ENCODE measurements at regions not wholly inside any gene's neighbourhood (a gene's known extent, or its start where the extent isn't known, plus 50 kb on each side); places are given as distances from the start of the nearest gene placed in this dataset.

- Mint-ChIP-seq H3K4me3 (no peak overlapping the region), H3K9me3 (peaks cover 4% of the 10 kb centered on the region; the same call in 1 of the 2 replicates), H3K27me3 (ENCODE audit: low read depth) (no peaks in the 10 kb centered on the region), H3K36me3 (no peaks in the 10 kb centered on the region), H3K27ac (no peak overlapping the region), H3K4me1 (peaks cover 5% of the 10 kb centered on the region; the same call in 1 of the 2 replicates)
- TF ChIP-seq ZSCAN18 (CRISPR knock-in tag; IDR thresholded peaks at IDR 0.05) = no peak
- TF ChIP-seq TCF7 (CRISPR knock-in tag; IDR thresholded peaks at IDR 0.05; ENCODE audit: low read depth) = no peak
- TF ChIP-seq MXD4 (CRISPR knock-in tag; IDR thresholded peaks at IDR 0.05; ENCODE audit: borderline replicate concordance) = no peak
- no peak for TF ChIP-seq ZNF121 (CRISPR knock-in tag; IDR thresholded peaks at IDR 0.05)
- TF ChIP-seq, protein P1, sequence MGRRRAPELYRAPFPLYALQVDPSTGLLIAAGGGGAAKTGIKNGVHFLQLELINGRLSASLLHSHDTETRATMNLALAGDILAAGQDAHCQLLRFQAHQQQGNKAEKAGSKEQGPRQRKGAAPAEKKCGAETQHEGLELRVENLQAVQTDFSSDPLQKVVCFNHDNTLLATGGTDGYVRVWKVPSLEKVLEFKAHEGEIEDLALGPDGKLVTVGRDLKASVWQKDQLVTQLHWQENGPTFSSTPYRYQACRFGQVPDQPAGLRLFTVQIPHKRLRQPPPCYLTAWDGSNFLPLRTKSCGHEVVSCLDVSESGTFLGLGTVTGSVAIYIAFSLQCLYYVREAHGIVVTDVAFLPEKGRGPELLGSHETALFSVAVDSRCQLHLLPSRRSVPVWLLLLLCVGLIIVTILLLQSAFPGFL (CRISPR knock-in tag; IDR thresholded peaks at IDR 0.05; ENCODE audit: borderline replicate concordance) = no peak
- no peak for TF ChIP-seq USF2 (CRISPR knock-in tag; IDR thresholded peaks at IDR 0.05)
- ChIA-PET POLR2A (no interaction called here), CTCF (no interaction called here)
- DNase-seq (ENCODE audit: low spot score) = no peak
- no peak for ATAC-seq
Measured at GRCh38 chr17:71455219-71455618, 665.6 kb upstream of the SOX9 start.

- TF ChIP-seq USF2 (CRISPR knock-in tag; IDR thresholded peaks at IDR 0.05) (no peak), TP53 (CRISPR knock-in tag; IDR thresholded peaks at IDR 0.05) (no peak), IRF2 (CRISPR knock-in tag; IDR thresholded peaks at IDR 0.05; ENCODE audit: borderline replicate concordance, low read depth) (no peak), NFATC4 (CRISPR knock-in tag; IDR thresholded peaks at IDR 0.05) (no peak), ZBTB21 (CRISPR knock-in tag; IDR thresholded peaks at IDR 0.05; ENCODE audit: borderline replicate concordance) (no peak), PRRX2 (CRISPR knock-in tag; IDR thresholded peaks at IDR 0.05) (no peak), NR2C2 (CRISPR knock-in tag; IDR thresholded peaks at IDR 0.05) (no peak), ZNF232 (CRISPR knock-in tag; IDR thresholded peaks at IDR 0.05) (no peak), HMGA2 (CRISPR knock-in tag; IDR thresholded peaks at IDR 0.05) (no peak), SP1 (CRISPR knock-in tag; conservative IDR thresholded peaks at IDR 0.05) (no peak)
- TF ChIP-seq, protein P2, sequence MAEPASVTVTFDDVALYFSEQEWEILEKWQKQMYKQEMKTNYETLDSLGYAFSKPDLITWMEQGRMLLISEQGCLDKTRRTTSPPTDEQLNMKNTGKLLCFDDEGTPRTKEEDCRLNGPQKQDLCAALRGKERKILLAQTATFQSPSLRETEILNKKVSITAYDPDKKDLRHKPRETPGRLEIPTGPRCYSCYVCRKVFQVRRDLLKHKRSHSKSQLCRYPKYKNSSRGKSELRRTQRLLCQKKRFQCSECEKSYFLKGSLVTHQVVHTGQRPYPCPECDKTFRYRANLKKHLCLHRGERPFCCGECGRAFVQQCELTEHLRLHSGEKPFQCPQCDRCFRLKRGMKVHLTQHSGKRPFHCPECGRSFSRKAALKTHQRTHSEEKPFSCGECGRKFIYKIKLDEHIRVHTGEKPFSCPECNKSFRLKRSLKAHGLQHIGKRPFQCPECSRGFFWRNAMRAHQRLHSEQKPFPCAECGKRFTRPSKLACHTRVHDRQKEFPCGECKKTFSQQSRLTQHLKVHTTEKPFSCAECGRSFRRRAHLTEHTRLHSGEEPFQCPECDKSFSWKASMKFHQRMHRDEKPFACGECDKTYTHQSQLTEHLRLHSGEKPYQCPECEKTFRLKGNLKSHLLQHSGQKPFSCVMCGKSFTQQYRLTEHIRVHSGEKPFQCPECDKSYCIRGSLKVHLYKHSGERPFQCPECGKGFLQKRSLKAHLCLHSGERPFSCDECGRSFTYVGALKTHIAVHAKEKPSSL (CRISPR knock-in tag; conservative IDR thresholded peaks at IDR 0.05) = no peak
- TF ChIP-seq, protein P3, sequence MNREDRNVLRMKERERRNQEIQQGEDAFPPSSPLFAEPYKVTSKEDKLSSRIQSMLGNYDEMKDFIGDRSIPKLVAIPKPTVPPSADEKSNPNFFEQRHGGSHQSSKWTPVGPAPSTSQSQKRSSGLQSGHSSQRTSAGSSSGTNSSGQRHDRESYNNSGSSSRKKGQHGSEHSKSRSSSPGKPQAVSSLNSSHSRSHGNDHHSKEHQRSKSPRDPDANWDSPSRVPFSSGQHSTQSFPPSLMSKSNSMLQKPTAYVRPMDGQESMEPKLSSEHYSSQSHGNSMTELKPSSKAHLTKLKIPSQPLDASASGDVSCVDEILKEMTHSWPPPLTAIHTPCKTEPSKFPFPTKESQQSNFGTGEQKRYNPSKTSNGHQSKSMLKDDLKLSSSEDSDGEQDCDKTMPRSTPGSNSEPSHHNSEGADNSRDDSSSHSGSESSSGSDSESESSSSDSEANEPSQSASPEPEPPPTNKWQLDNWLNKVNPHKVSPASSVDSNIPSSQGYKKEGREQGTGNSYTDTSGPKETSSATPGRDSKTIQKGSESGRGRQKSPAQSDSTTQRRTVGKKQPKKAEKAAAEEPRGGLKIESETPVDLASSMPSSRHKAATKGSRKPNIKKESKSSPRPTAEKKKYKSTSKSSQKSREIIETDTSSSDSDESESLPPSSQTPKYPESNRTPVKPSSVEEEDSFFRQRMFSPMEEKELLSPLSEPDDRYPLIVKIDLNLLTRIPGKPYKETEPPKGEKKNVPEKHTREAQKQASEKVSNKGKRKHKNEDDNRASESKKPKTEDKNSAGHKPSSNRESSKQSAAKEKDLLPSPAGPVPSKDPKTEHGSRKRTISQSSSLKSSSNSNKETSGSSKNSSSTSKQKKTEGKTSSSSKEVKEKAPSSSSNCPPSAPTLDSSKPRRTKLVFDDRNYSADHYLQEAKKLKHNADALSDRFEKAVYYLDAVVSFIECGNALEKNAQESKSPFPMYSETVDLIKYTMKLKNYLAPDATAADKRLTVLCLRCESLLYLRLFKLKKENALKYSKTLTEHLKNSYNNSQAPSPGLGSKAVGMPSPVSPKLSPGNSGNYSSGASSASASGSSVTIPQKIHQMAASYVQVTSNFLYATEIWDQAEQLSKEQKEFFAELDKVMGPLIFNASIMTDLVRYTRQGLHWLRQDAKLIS (CRISPR knock-in tag; IDR thresholded peaks at IDR 0.05; ENCODE audit: borderline replicate concordance) = no peak
- TF ChIP-seq, protein P4, sequence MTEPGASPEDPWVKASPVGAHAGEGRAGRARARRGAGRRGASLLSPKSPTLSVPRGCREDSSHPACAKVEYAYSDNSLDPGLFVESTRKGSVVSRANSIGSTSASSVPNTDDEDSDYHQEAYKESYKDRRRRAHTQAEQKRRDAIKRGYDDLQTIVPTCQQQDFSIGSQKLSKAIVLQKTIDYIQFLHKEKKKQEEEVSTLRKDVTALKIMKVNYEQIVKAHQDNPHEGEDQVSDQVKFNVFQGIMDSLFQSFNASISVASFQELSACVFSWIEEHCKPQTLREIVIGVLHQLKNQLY (CRISPR knock-in tag; IDR thresholded peaks at IDR 0.05) = no peak
- TF ChIP-seq, protein P5, sequence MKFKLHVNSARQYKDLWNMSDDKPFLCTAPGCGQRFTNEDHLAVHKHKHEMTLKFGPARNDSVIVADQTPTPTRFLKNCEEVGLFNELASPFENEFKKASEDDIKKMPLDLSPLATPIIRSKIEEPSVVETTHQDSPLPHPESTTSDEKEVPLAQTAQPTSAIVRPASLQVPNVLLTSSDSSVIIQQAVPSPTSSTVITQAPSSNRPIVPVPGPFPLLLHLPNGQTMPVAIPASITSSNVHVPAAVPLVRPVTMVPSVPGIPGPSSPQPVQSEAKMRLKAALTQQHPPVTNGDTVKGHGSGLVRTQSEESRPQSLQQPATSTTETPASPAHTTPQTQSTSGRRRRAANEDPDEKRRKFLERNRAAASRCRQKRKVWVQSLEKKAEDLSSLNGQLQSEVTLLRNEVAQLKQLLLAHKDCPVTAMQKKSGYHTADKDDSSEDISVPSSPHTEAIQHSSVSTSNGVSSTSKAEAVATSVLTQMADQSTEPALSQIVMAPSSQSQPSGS (CRISPR knock-in tag; IDR thresholded peaks at IDR 0.05; ENCODE audit: borderline replicate concordance, low read depth) = no peak
- TF ChIP-seq, protein P6, sequence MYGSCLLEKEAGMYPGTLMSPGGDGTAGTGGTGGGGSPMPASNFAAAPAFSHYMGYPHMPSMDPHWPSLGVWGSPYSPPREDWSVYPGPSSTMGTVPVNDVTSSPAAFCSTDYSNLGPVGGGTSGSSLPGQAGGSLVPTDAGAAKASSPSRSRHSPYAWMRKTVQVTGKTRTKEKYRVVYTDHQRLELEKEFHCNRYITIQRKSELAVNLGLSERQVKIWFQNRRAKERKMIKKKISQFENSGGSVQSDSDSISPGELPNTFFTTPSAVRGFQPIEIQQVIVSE (CRISPR knock-in tag; IDR thresholded peaks at IDR 0.05; ENCODE audit: borderline replicate concordance) = no peak
- Mint-ChIP-seq H3K9me3 (peaks cover 6% of the 10 kb centered on the region), H3K27ac (no peak overlapping the region), H3K27me3 (ENCODE audit: low read depth) (peaks cover 7% of the 10 kb centered on the region), H3K36me3 (peaks cover 4% of the 10 kb centered on the region; the same call in 1 of the 2 replicates), H3K4me1 (peaks cover 34% of the 10 kb centered on the region), H3K4me3 (no peak overlapping the region)
- no peak for DNase-seq (ENCODE audit: low spot score)
- ChIA-PET POLR2A (no interaction called here), CTCF (no interaction called here)
- ATAC-seq = no peak
Measured at GRCh38 chr17:71458322-71458721, 662.5 kb upstream of the SOX9 start.
